H1 (cell line): ENCODE measurements at regions not wholly inside any gene's neighbourhood (a gene's known extent, or its start where the extent isn't known, plus 50 kb on each side); places are given as distances from the start of the nearest gene placed in this dataset.

ENCODE experiments used
- CTCF ChIA-PET: fragments of 300-600 bp; sonication (Branson Sonifier 250); formaldehyde crosslinking; loops from one replicate; lab custom pipeline; 2021; ENCODE audit not compliant: partially characterized antibody; lab: Charles Lee
- POLR2A ChIA-PET: fragments of 300-600 bp; sonication (Branson Sonifier 250); formaldehyde crosslinking; loops from one replicate; lab custom pipeline; 2021; ENCODE audit warnings: inconsistent platforms; ENCODE audit not compliant: partially characterized antibody; lab: Charles Lee
- DNase-seq, 2 experiments: peaks; one replicate each; pipeline versions ENCODE4 v3.0.0 to v3.0.0-alpha.2; 2010 to 2022; ENCODE audit warnings: low spot score in 2 of 2, low read depth in 1 of 2, mixed read lengths in 1 of 2
- FAIRE-seq: peaks from 2 replicates; lab custom pipeline; 2011; peaks lifted over from hg19 to GRCh38; lab: Jason Lieb, UNC
- H2AFZ ChIP-seq: 2 replicates; pipeline ENCODE4 v1.8.1; 2012; ENCODE audit warnings: low read length, inconsistent platforms
- H2AK5ac ChIP-seq: 2 replicates; pipeline ENCODE4 v1.6.1; 2013; ENCODE audit warnings: low read depth, low read length
- H2BK120ac ChIP-seq: replicated peaks from 2 replicates; pipeline ENCODE3; 2013; ENCODE audit warnings: low read depth, low read length, inconsistent platforms
- H2BK12ac ChIP-seq: 2 replicates; pipeline ENCODE4 v1.6.1; 2013; ENCODE audit warnings: low read depth, low read length
- H2BK15ac ChIP-seq: 2 replicates; pipeline ENCODE4 v1.6.1; 2013; ENCODE audit warnings: low read length
- H2BK20ac ChIP-seq: 2 replicates; pipeline ENCODE4 v1.6.1; 2013; ENCODE audit warnings: low read length
- H2BK5ac ChIP-seq: 2 replicates; pipeline ENCODE4 v1.6.1; 2013; ENCODE audit warnings: low read depth, low read length
- H3K14ac ChIP-seq: 2 replicates; pipeline ENCODE4 v1.6.1; 2013; ENCODE audit warnings: inconsistent platforms; ENCODE audit not compliant: insufficient read length
- H3K18ac ChIP-seq: 2 replicates; pipeline ENCODE4 v1.6.1; 2013; ENCODE audit warnings: low read length; ENCODE audit errors: extremely low read depth
- H3K23ac ChIP-seq: 2 replicates; pipeline ENCODE4 v1.6.1; 2013; ENCODE audit warnings: inconsistent platforms; ENCODE audit not compliant: insufficient read length
- H3K23me2 ChIP-seq: 2 replicates; pipeline ENCODE4 v1.6.1; 2013; ENCODE audit warnings: low read depth, low read length
- H3K27ac ChIP-seq: 2 replicates; pipeline ENCODE4 v1.6.1; 2011; ENCODE audit warnings: low read depth, low read length, inconsistent platforms
- H3K27me3 ChIP-seq, 4 experiments: replicated peaks in 1 of 4; 1 replicate in 1 of 4; 2 replicates in 3 of 4; pipeline versions ENCODE4 v1.6.1 to v1.8.1; 2011 to 2013; ENCODE audit warnings: low read length in 3 of 4, mild to moderate bottlenecking in 3 of 4, inconsistent platforms in 2 of 4, mixed read lengths in 2 of 4, moderate library complexity in 1 of 4; ENCODE audit not compliant: control insufficient read depth in 3 of 4, insufficient read depth in 3 of 4; ENCODE audit errors: extremely low read depth in 1 of 4
- H3K36me3 ChIP-seq, 4 experiments: 2 replicates each; pipeline versions ENCODE4 v1.6.1 to v1.8.1; 2011 to 2013; ENCODE audit warnings: mild to moderate bottlenecking in 4 of 4, low read length in 3 of 4, moderate library complexity in 2 of 4, control low read depth in 1 of 4, inconsistent platforms in 1 of 4; ENCODE audit not compliant: insufficient read depth in 4 of 4, control insufficient read depth in 2 of 4
- H3K4ac ChIP-seq: replicated peaks from 2 replicates; pipeline ENCODE3; 2013; ENCODE audit warnings: low read length, low read depth, mixed read lengths, inconsistent platforms; ENCODE audit not compliant: insufficient read length
- H3K4me1 ChIP-seq, 4 experiments: replicated peaks in 1 of 4; 1 replicate in 1 of 4; 2 replicates in 3 of 4; pipeline versions ENCODE4 v1.6.1 to v1.8.1; 2011 to 2013; ENCODE audit warnings: low read length in 3 of 4, inconsistent platforms in 2 of 4, mixed read lengths in 1 of 4; ENCODE audit not compliant: insufficient read depth in 4 of 4, control insufficient read depth in 3 of 4
- H3K4me2 ChIP-seq, 2 experiments: 2 replicates each; pipeline versions ENCODE4 v1.6.1 to v1.8.1; 2011 to 2013; ENCODE audit warnings: low read depth in 2 of 2, low read length in 2 of 2, control low read depth in 1 of 2, inconsistent platforms in 1 of 2, mild to moderate bottlenecking in 1 of 2; ENCODE audit not compliant: insufficient read depth in 1 of 2
- H3K4me3 ChIP-seq, 4 experiments: fragments of 200-600, 300-600 bp in 1 of 4; sonication (generic), shearing (Covaris generic), sonication (Bioruptor Twin) in 1 of 4; 2 replicates each; pipeline versions ENCODE4 v1.5.1 to v1.8.1; 2011 to 2016; ENCODE audit warnings: low read length in 4 of 4, low read depth in 3 of 4, control low read depth in 2 of 4, inconsistent platforms in 2 of 4, mild to moderate bottlenecking in 2 of 4, mixed read lengths in 1 of 4, moderate library complexity in 1 of 4; ENCODE audit not compliant: insufficient read depth in 2 of 4; ENCODE audit errors: extremely low read depth in 1 of 4
- H3K56ac ChIP-seq: replicated peaks from 2 replicates; pipeline ENCODE3; 2013; ENCODE audit warnings: low read depth, mild to moderate bottlenecking, mixed read lengths, low read length, inconsistent platforms; ENCODE audit not compliant: insufficient read length
- H3K79me1 ChIP-seq: 2 replicates; pipeline ENCODE4 v1.6.1; 2013; ENCODE audit warnings: low read depth, low read length, control low read depth
- H3K79me2 ChIP-seq, 2 experiments: 2 replicates each; pipeline versions ENCODE4 v1.6.1 to v1.8.1; 2012 to 2013; ENCODE audit warnings: low read length in 2 of 2, mild to moderate bottlenecking in 2 of 2, inconsistent platforms in 1 of 2; ENCODE audit not compliant: insufficient read depth in 2 of 2, control insufficient read depth in 1 of 2
- H3K9ac ChIP-seq, 4 experiments: replicated peaks in 1 of 4; 1 replicate in 1 of 4; 2 replicates in 3 of 4; pipeline versions ENCODE4 v1.6.1 to v1.8.1; 2011 to 2013; ENCODE audit warnings: low read depth in 3 of 4, low read length in 3 of 4, control low read depth in 2 of 4, mild to moderate bottlenecking in 2 of 4, moderate library complexity in 2 of 4, inconsistent platforms in 1 of 4; ENCODE audit errors: extremely low read depth in 1 of 4
- H3K9me3 ChIP-seq, 2 experiments: 2 replicates each; pipeline versions ENCODE4 v1.6.1 to v1.8.1; 2012 to 2013; ENCODE audit warnings: mild to moderate bottlenecking in 2 of 2, moderate library complexity in 2 of 2, control low read depth in 1 of 2, inconsistent platforms in 1 of 2, low read depth in 1 of 2, low read length in 1 of 2, mixed read lengths in 1 of 2; ENCODE audit not compliant: insufficient read depth in 2 of 2
- H4K20me1 ChIP-seq, 2 experiments: replicated peaks in 1 of 2; 2 replicates each; pipeline versions ENCODE3 to v1.8.1; 2011 to 2013; ENCODE audit warnings: inconsistent platforms in 2 of 2, low read length in 2 of 2, mild to moderate bottlenecking in 1 of 2; ENCODE audit not compliant: insufficient read depth in 2 of 2, control insufficient read depth in 1 of 2
- H4K5ac ChIP-seq: 2 replicates; pipeline ENCODE4 v1.6.1; 2013; ENCODE audit warnings: low read length, low read depth, mixed read lengths, inconsistent platforms; ENCODE audit not compliant: insufficient read length
- H4K8ac ChIP-seq: 2 replicates; pipeline ENCODE4 v1.8.0; 2013; ENCODE audit warnings: mild to moderate bottlenecking, moderate library complexity, low read length, inconsistent platforms; ENCODE audit not compliant: insufficient read depth; ENCODE audit errors: extremely low read depth
- H4K91ac ChIP-seq: replicated peaks from 2 replicates; pipeline ENCODE3; 2013; ENCODE audit warnings: low read length, mixed read lengths, inconsistent platforms; ENCODE audit not compliant: insufficient read length
- CBX5 ChIP-seq: fragments of 300-800, 300-1000 bp; sonication (generic); IDR thresholded peaks from 2 replicates; pipeline ENCODE4 v1.7.1; 2016; ENCODE audit warnings: antibody characterized with exemption, low read length, low read depth
- CHD2 ChIP-seq: IDR thresholded peaks from 2 replicates; pipeline ENCODE4 v1.6.1; 2012; ENCODE audit warnings: low read length, improper control_type of control experiment
- CREB1 ChIP-seq: IDR thresholded peaks from 2 replicates; pipeline ENCODE4 v1.6.1; 2012; ENCODE audit warnings: inconsistent platforms
- GABPA ChIP-seq: IDR thresholded peaks from 2 replicates; pipeline ENCODE4 v1.6.1; 2011; ENCODE audit warnings: mild to moderate bottlenecking, low read length, moderate library complexity, borderline replicate concordance; ENCODE audit not compliant: insufficient read depth
- KDM1A ChIP-seq: fragments of 200-600, 300-600 bp; sonication (generic); IDR thresholded peaks from 2 replicates; pipeline ENCODE4 v1.7.1; 2016; ENCODE audit warnings: mild to moderate bottlenecking, low read length, borderline replicate concordance
- POLR2AphosphoS5 ChIP-seq: IDR thresholded peaks from 2 replicates; pipeline ENCODE4 v1.6.1; 2011; ENCODE audit warnings: low read depth, low read length
- RFX5 ChIP-seq: IDR thresholded peaks from 2 replicates; pipeline ENCODE4 v1.6.1; 2011; ENCODE audit warnings: low read depth, low read length, improper control_type of control experiment, borderline replicate concordance
- RNF2 ChIP-seq: fragments of 200-900, 300-1000 bp; sonication (generic); IDR thresholded peaks from 2 replicates; pipeline ENCODE4 v1.7.1; 2016; ENCODE audit warnings: borderline replicate concordance, low read depth, mild to moderate bottlenecking, antibody characterized with exemption, low read length; ENCODE audit not compliant: poor library complexity, severe bottlenecking; ENCODE audit errors: missing control alignments
- SIRT6 ChIP-seq: IDR thresholded peaks from one replicate; pipeline ENCODE4 v1.7.1; 2012; ENCODE audit warnings: low read length, inconsistent platforms
- TCF12 ChIP-seq: IDR thresholded peaks from 2 replicates; pipeline ENCODE4 v1.6.1; 2011; ENCODE audit warnings: low read depth, mild to moderate bottlenecking, low read length
- YY1 ChIP-seq: IDR thresholded peaks from 2 replicates; pipeline ENCODE4 v1.6.1; 2011; ENCODE audit warnings: low read depth, mild to moderate bottlenecking, low read length
- WGBS, 2 experiments: shearing (Covaris generic) in 1 of 2; methylation state at CpG; one replicate each; pipeline versions ENCODE4 v1.1.6 to v1.1.7; 2013 to 2015; ENCODE audit warnings: low lambda C conversion rate in 2 of 2, mixed read lengths in 2 of 2, inconsistent platforms in 1 of 2, low coverage in 1 of 2, missing lambda C conversion rate in 1 of 2; ENCODE audit not compliant: insufficient replicate concordance in 2 of 2, insufficient coverage in 1 of 2, insufficient read length in 1 of 2; ENCODE audit errors: extremely low coverage in 1 of 2, missing lambda C conversion rate in 1 of 2; 5-methylcytosine and 5-hydroxymethylcytosine counted together
- TF ChIP-seq, protein P1 (sequence below): IDR thresholded peaks from 2 replicates; pipeline ENCODE4 v1.6.1; 2012; ENCODE audit warnings: low read length, inconsistent platforms
- TF ChIP-seq, protein P2 (sequence below): IDR thresholded peaks from 2 replicates; pipeline ENCODE4 v1.6.1; 2012; ENCODE audit warnings: inconsistent platforms

DNA sequence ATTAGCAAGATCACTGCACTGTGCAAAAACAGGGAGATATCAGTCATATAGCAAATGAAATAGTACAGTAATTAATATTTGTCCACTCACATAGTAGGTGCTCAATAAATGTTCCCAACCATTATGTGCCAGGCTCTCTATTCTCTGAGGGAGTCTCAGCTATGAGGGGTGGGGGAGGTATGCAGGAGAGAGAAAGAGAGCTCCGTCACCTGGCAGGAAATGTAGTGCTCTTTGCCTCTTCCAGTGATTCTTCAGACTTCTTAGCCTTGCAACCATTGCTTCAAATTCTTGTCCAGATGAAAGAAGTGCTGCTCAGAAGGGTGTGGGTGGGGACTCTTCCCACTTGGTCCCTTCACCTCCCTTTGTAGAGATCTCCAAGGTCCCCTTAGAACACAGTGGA lies 84.5 kb upstream of the SPRY1 start:
- peaks cover 0 to 4% of the 10 kb centered on the region in 2 experiments; a peak in 1 of 4 replicates for H3K9me3 ChIP-seq
- no peak overlapping the region for H4K8ac ChIP-seq
- peaks cover 0 to 6% (median under 1%) of the 10 kb centered on the region in 4 experiments; a peak in 1 of 7 replicates for H3K4me1 ChIP-seq
- no peak overlapping the region for H3K14ac ChIP-seq
- no peak overlapping the region for H2BK20ac ChIP-seq
- H3K27me3 ChIP-seq, result no peaks in the 10 kb centered on the region
- no peak overlapping the region for H2AK5ac ChIP-seq
- H3K23me2 ChIP-seq, result no peaks in the 10 kb centered on the region
- CTCF ChIA-PET, result no interaction called here
- H2BK12ac ChIP-seq, result no peak overlapping the region
- no peak overlapping the region for H4K5ac ChIP-seq
- H3K36me3 ChIP-seq, result peaks cover 0 to 7% (median 1%) of the 10 kb centered on the region in 4 experiments; a peak in 3 of 8 replicates
- H3K4ac ChIP-seq, result no peak overlapping the region
- POLR2A ChIA-PET, result interaction anchor here (1.0 kb wide), 1 partner anchor 8 kb away, joined by 3 read pairs; no protein-coding TSS in a partner anchor
- H3K27ac ChIP-seq, result no peak overlapping the region
- H4K91ac ChIP-seq, result no peak overlapping the region
- H3K79me1 ChIP-seq, result no peaks in the 10 kb centered on the region
- 82% methylated on average over 1 of the region's 1 CpG; no CpG with 5 or more reads in 1 of the 2 experiments for WGBS, 2 experiments
- no peak overlapping the region for H3K23ac ChIP-seq
- DNase-seq, result no peak
- H3K4me3 ChIP-seq, result no peak overlapping the region
- no peak overlapping the region for H3K9ac ChIP-seq
- no peak for FAIRE-seq
- H3K18ac ChIP-seq, result no peak overlapping the region; the same call in 1 of the 2 replicates
- no peak overlapping the region for H2BK5ac ChIP-seq
- no peak overlapping the region for H3K56ac ChIP-seq
- H2BK15ac ChIP-seq, result no peak overlapping the region
- no peak overlapping the region for H3K4me2 ChIP-seq
- H2BK120ac ChIP-seq, result no peak overlapping the region
- H3K79me2 ChIP-seq, result no peaks in the 10 kb centered on the region
- no peaks in the 10 kb centered on the region for H4K20me1 ChIP-seq
- no peak overlapping the region for H2AFZ ChIP-seq
- TF ChIP-seq GABPA (no peak), RFX5 (no peak), KDM1A (no peak), SIRT6 (no peak), CHD2 (no peak), CBX5 (no peak), YY1 (no peak), RNF2 (no peak), TCF12 (no peak), POLR2AphosphoS5 (no peak), CREB1 (no peak)
- TF ChIP-seq, protein P1, sequence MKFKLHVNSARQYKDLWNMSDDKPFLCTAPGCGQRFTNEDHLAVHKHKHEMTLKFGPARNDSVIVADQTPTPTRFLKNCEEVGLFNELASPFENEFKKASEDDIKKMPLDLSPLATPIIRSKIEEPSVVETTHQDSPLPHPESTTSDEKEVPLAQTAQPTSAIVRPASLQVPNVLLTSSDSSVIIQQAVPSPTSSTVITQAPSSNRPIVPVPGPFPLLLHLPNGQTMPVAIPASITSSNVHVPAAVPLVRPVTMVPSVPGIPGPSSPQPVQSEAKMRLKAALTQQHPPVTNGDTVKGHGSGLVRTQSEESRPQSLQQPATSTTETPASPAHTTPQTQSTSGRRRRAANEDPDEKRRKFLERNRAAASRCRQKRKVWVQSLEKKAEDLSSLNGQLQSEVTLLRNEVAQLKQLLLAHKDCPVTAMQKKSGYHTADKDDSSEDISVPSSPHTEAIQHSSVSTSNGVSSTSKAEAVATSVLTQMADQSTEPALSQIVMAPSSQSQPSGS, result no peak
- TF ChIP-seq, protein P2, sequence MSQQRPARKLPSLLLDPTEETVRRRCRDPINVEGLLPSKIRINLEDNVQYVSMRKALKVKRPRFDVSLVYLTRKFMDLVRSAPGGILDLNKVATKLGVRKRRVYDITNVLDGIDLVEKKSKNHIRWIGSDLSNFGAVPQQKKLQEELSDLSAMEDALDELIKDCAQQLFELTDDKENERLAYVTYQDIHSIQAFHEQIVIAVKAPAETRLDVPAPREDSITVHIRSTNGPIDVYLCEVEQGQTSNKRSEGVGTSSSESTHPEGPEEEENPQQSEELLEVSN, result no peak
